Adipocyte (in vitro differentiated cells): ENCODE measurements at regions not wholly inside any gene's neighbourhood (a gene's known extent, or its start where the extent isn't known, plus 50 kb on each side); places are given as distances from the start of the nearest gene placed in this dataset.
A peak's percentile ranks its signal among the peaks of the same experiment; 100 is the strongest.

Experiments
- DNase-seq: peaks from one replicate; pipeline ENCODE4 v3.0.0-alpha.2; 2015; ENCODE audit warnings: low read depth
- H3K27me3 ChIP-seq: replicated peaks from 2 replicates; pipeline ENCODE4 v1.7.0; 2013; ENCODE audit warnings: mild to moderate bottlenecking, low read length, moderate library complexity; ENCODE audit not compliant: control insufficient read depth, insufficient read depth
- H3K36me3 ChIP-seq: 2 replicates; pipeline ENCODE4 v1.7.0; 2013; ENCODE audit warnings: low read length, mild to moderate bottlenecking, moderate library complexity; ENCODE audit not compliant: control insufficient read depth, insufficient read depth, severe bottlenecking
- H3K4me1 ChIP-seq: 2 replicates; pipeline ENCODE4 v1.7.0; 2013; ENCODE audit warnings: mild to moderate bottlenecking, low read length, moderate library complexity; ENCODE audit not compliant: control insufficient read depth, insufficient read depth
- H3K4me3 ChIP-seq: 2 replicates; pipeline ENCODE4 v1.7.0; 2013; ENCODE audit warnings: mild to moderate bottlenecking, low read length, moderate library complexity
- H3K9ac ChIP-seq: 2 replicates; pipeline ENCODE4 v1.7.0; 2013; ENCODE audit warnings: mild to moderate bottlenecking, low read length, moderate library complexity
- H3K9me3 ChIP-seq: 2 replicates; pipeline ENCODE4 v1.7.0; 2013; ENCODE audit warnings: mild to moderate bottlenecking, low read length, moderate library complexity; ENCODE audit not compliant: control insufficient read depth

GRCh38 chr5:68445257-68446069, 229.9 kb downstream of the PIK3R1 start:
- no peaks in the 10 kb centered on the region for H3K36me3 ChIP-seq
- peak overlapping the region; percentile 62 for H3K9ac ChIP-seq
- H3K4me1 ChIP-seq = peaks cover 71% of the 10 kb centered on the region
- no peak for DNase-seq
- no peaks in the 10 kb centered on the region for H3K9me3 ChIP-seq
- H3K27me3 ChIP-seq = no peaks in the 10 kb centered on the region
- H3K4me3 ChIP-seq = no peak overlapping the region

- H3K36me3 ChIP-seq = no peaks in the 10 kb centered on the region
- DNase-seq = no peak
Observed at GRCh38 chr5:68446070-68446357, 230.5 kb downstream of the PIK3R1 start.

GRCh38 chr5:68446487-68446894, 230.9 kb downstream of the PIK3R1 start:
- H3K36me3 ChIP-seq = no peaks in the 10 kb centered on the region
- H3K9ac ChIP-seq = peak overlapping the region; percentile 18
- no peak for DNase-seq
- no peaks in the 10 kb centered on the region for H3K27me3 ChIP-seq
- H3K9me3 ChIP-seq = no peaks in the 10 kb centered on the region
- H3K4me3 ChIP-seq = no peak overlapping the region
- peaks cover 62% of the 10 kb centered on the region for H3K4me1 ChIP-seq

More at GRCh38 chr5:68446070-68446357, 230.5 kb downstream of the PIK3R1 start:
- Histone ChIP-seq H3K4me1 (peaks cover 67% of the 10 kb centered on the region), H3K27me3 (no peaks in the 10 kb centered on the region), H3K9me3 (no peaks in the 10 kb centered on the region), H3K4me3 (no peak overlapping the region), H3K9ac (no peak overlapping the region)

- Histone ChIP-seq H3K36me3 (no peaks in the 10 kb centered on the region), H3K9ac (peak overlapping the region; percentile 18), H3K27me3 (no peaks in the 10 kb centered on the region), H3K4me3 (no peak overlapping the region), H3K4me1 (peaks cover 62% of the 10 kb centered on the region), H3K9me3 (no peaks in the 10 kb centered on the region)
- DNase-seq = peak; percentile 66
Observed at GRCh38 chr5:68447136-68447929, 231.8 kb downstream of the PIK3R1 start.

- H3K4me1 ChIP-seq = peaks cover 46% of the 10 kb centered on the region
- H3K36me3 ChIP-seq = no peaks in the 10 kb centered on the region
- H3K9me3 ChIP-seq = no peaks in the 10 kb centered on the region
- no peaks in the 10 kb centered on the region for H3K27me3 ChIP-seq
- DNase-seq = no peak
- H3K9ac ChIP-seq = peak overlapping the region; percentile 35
- no peak overlapping the region for H3K4me3 ChIP-seq
Observed at GRCh38 chr5:68449380-68449779, 233.8 kb downstream of the PIK3R1 start.

DNA sequence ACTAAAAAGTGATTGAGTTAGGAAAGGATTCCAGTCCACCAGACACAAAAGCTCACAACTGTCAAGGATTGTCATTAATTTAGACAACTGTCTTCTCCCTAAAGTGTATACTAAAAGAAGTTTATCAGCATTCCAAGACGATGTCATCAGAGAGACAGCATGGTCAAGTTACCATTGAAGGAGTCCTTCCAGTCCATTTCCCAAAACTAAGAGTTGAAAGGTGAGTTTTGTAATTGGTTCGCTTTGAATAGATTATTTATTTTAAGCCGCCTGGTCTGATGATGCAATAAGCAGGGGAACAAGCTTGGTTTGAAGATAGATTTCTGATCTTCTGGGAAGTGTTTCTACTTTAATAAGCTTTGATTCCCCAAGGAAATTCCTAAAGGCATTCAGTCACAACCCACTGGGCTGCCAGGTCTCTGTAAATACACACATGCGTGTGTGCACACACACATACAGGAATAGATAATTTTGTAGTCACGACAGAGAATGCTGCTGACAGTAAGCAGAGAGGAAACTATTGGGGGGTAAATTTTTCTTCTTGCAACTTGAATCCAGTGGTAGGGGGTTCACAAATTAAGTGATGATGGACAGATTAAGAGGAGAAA, 234.8 kb downstream of the PIK3R1 start:
- no peak for DNase-seq
- no peak overlapping the region for H3K9ac ChIP-seq
- no peaks in the 10 kb centered on the region for H3K36me3 ChIP-seq
- H3K9me3 ChIP-seq = no peaks in the 10 kb centered on the region
- H3K4me1 ChIP-seq = peaks cover 39% of the 10 kb centered on the region
- H3K4me3 ChIP-seq = no peak overlapping the region
- no peaks in the 10 kb centered on the region for H3K27me3 ChIP-seq

- no peaks in the 10 kb centered on the region for H3K27me3 ChIP-seq
- H3K4me3 ChIP-seq = no peak overlapping the region
- H3K4me1 ChIP-seq = peaks cover 34% of the 10 kb centered on the region
- no peak for DNase-seq
- H3K36me3 ChIP-seq = no peaks in the 10 kb centered on the region
- H3K9me3 ChIP-seq = no peaks in the 10 kb centered on the region
- no peak overlapping the region for H3K9ac ChIP-seq
Observed at GRCh38 chr5:68452286-68452685, 236.7 kb downstream of the PIK3R1 start.

GRCh38 chr5:68454172-68454571, 238.6 kb downstream of the PIK3R1 start:
- Histone ChIP-seq H3K27me3 (no peaks in the 10 kb centered on the region), H3K36me3 (no peaks in the 10 kb centered on the region), H3K9ac (no peak overlapping the region), H3K4me3 (no peak overlapping the region), H3K9me3 (no peaks in the 10 kb centered on the region), H3K4me1 (peaks cover 26% of the 10 kb centered on the region)
- DNase-seq = no peak

- no peaks in the 10 kb centered on the region for H3K27me3 ChIP-seq
- H3K4me3 ChIP-seq = no peak overlapping the region
- DNase-seq = peak; percentile 46
- no peak overlapping the region for H3K9ac ChIP-seq
- H3K9me3 ChIP-seq = no peaks in the 10 kb centered on the region
- H3K36me3 ChIP-seq = no peaks in the 10 kb centered on the region
- peaks cover 22% of the 10 kb centered on the region for H3K4me1 ChIP-seq
Observed at GRCh38 chr5:68454766-68455165, 239.2 kb downstream of the PIK3R1 start.

GRCh38 chr5:68455216-68455615, 239.7 kb downstream of the PIK3R1 start:
- H3K4me3 ChIP-seq = no peak overlapping the region
- H3K4me1 ChIP-seq = peaks cover 22% of the 10 kb centered on the region
- H3K36me3 ChIP-seq = no peaks in the 10 kb centered on the region
- H3K27me3 ChIP-seq = no peaks in the 10 kb centered on the region
- DNase-seq = no peak
- H3K9me3 ChIP-seq = no peaks in the 10 kb centered on the region
- H3K9ac ChIP-seq = peak overlapping the region; percentile 5

GRCh38 chr5:68456756-68457217, 241.2 kb downstream of the PIK3R1 start:
- Histone ChIP-seq H3K4me3 (no peak overlapping the region), H3K9me3 (no peaks in the 10 kb centered on the region), H3K36me3 (no peaks in the 10 kb centered on the region), H3K9ac (no peak overlapping the region), H3K27me3 (no peaks in the 10 kb centered on the region), H3K4me1 (peaks cover 22% of the 10 kb centered on the region)
- peak; percentile 73 for DNase-seq
